Neuronal stem cell (in vitro differentiated cells): ENCODE measurements at regions not wholly inside any gene's neighbourhood (a gene's known extent, or its start where the extent isn't known, plus 50 kb on each side); places are given as distances from the start of the nearest gene placed in this dataset.

Experiments
- DNase-seq: peaks from one replicate; pipeline ENCODE4 v3.0.0-alpha.2; 2013; ENCODE audit warnings: low spot score
- H2AFZ ChIP-seq: one replicate; pipeline ENCODE4 v1.6.1; 2013; ENCODE audit warnings: mild to moderate bottlenecking, low read length, inconsistent platforms
- H2AK5ac ChIP-seq: 2 replicates; pipeline ENCODE4 v1.6.1; 2013; ENCODE audit warnings: low read depth, mild to moderate bottlenecking, inconsistent platforms, low read length, moderate library complexity, mixed read lengths
- H2BK120ac ChIP-seq: 2 replicates; pipeline ENCODE4 v1.6.1; 2013; ENCODE audit warnings: low read depth, mild to moderate bottlenecking, inconsistent platforms, low read length, moderate library complexity, mixed read lengths
- H2BK12ac ChIP-seq: one replicate; pipeline ENCODE4 v1.6.1; 2013; ENCODE audit warnings: low read length, inconsistent platforms
- H2BK15ac ChIP-seq: 2 replicates; pipeline ENCODE4 v1.6.1; 2013; ENCODE audit warnings: mild to moderate bottlenecking, low read length, inconsistent platforms, mixed read lengths
- H2BK5ac ChIP-seq: one replicate; pipeline ENCODE4 v1.6.1; 2013; ENCODE audit warnings: inconsistent platforms, mild to moderate bottlenecking, low read length, moderate library complexity
- H3K14ac ChIP-seq: one replicate; pipeline ENCODE4 v1.6.1; 2013; ENCODE audit warnings: low read length, inconsistent platforms
- H3K18ac ChIP-seq: 2 replicates; pipeline ENCODE4 v1.6.1; 2013; ENCODE audit warnings: low read length, inconsistent platforms
- H3K23ac ChIP-seq: 2 replicates; pipeline ENCODE4 v1.6.1; 2013; ENCODE audit warnings: low read depth, mild to moderate bottlenecking, mixed read lengths, low read length, inconsistent platforms; ENCODE audit not compliant: poor library complexity
- H3K27ac ChIP-seq: replicated peaks from 3 replicates; pipeline ENCODE4 v1.5.1; 2013; ENCODE audit warnings: low read length, inconsistent platforms
- H3K27me3 ChIP-seq, 3 experiments: 2 replicates each; pipeline ENCODE4 v1.6.1; 2013; ENCODE audit warnings: low read length in 3 of 3, mild to moderate bottlenecking in 2 of 3, inconsistent platforms in 1 of 3, low read depth in 1 of 3, mixed read lengths in 1 of 3, moderate library complexity in 1 of 3; ENCODE audit not compliant: control insufficient read depth in 3 of 3, insufficient read depth in 3 of 3
- H3K36me3 ChIP-seq, 2 donors: replicated peaks in 1 of 2; 2 replicates each; pipeline ENCODE4 v1.6.1; 2013; ENCODE audit warnings: low read length in 2 of 2; ENCODE audit not compliant: control insufficient read depth in 2 of 2, insufficient read depth in 2 of 2
- H3K4ac ChIP-seq: 2 replicates; pipeline ENCODE4 v1.6.1; 2013; ENCODE audit warnings: inconsistent platforms, mild to moderate bottlenecking, low read length, moderate library complexity
- H3K4me1 ChIP-seq, 2 donors: 1 replicate in 1 of 2; 2 replicates in 1 of 2; pipeline ENCODE4 v1.6.1; 2013; ENCODE audit warnings: low read length in 2 of 2, low read depth in 1 of 2; ENCODE audit not compliant: control insufficient read depth in 2 of 2, insufficient read depth in 1 of 2
- H3K4me2 ChIP-seq: one replicate; pipeline ENCODE4 v1.6.1; 2013; ENCODE audit warnings: mild to moderate bottlenecking, low read length, inconsistent platforms; ENCODE audit not compliant: insufficient read depth, poor library complexity, severe bottlenecking
- H3K4me3 ChIP-seq, 2 donors: 2 replicates each; pipeline ENCODE4 v1.5.1; 2013; ENCODE audit warnings: low read length in 2 of 2, mild to moderate bottlenecking in 2 of 2, inconsistent platforms in 1 of 2, moderate library complexity in 1 of 2
- H3K79me1 ChIP-seq: one replicate; pipeline ENCODE4 v1.6.1; 2013; ENCODE audit warnings: low read depth, mild to moderate bottlenecking, inconsistent platforms, low read length, moderate library complexity
- H3K9ac ChIP-seq: one replicate; pipeline ENCODE4 v1.6.1; 2013; ENCODE audit warnings: mild to moderate bottlenecking, low read depth, low read length, inconsistent platforms; ENCODE audit not compliant: poor library complexity
- H3K9me3 ChIP-seq, 2 donors: replicated peaks in 1 of 2; 2 replicates each; pipeline versions ENCODE3 to v1.6.1; 2013; ENCODE audit warnings: low read length in 2 of 2, mild to moderate bottlenecking in 2 of 2, inconsistent platforms in 1 of 2, low read depth in 1 of 2, mixed read lengths in 1 of 2, moderate library complexity in 1 of 2; ENCODE audit not compliant: control insufficient read depth in 2 of 2, insufficient read depth in 1 of 2
- H4K8ac ChIP-seq: one replicate; pipeline ENCODE4 v1.6.1; 2013; ENCODE audit warnings: low read depth, mild to moderate bottlenecking, inconsistent platforms, low read length, moderate library complexity
- H4K91ac ChIP-seq: one replicate; pipeline ENCODE4 v1.6.1; 2013; ENCODE audit warnings: low read length, low read depth, mild to moderate bottlenecking, inconsistent platforms; ENCODE audit not compliant: poor library complexity
- WGBS, 2 donors: extraction: QIAGEN DNeasy Blood & Tissue Kit; methylation state at CpG; one replicate each; pipeline ENCODE4 v1.1.7; 2013; ENCODE audit warnings: missing lambda C conversion rate in 2 of 2, mixed read lengths in 1 of 2; ENCODE audit not compliant: insufficient read length in 2 of 2, insufficient replicate concordance in 1 of 2; ENCODE audit errors: extremely low coverage in 2 of 2; 5-methylcytosine and 5-hydroxymethylcytosine counted together

- Histone ChIP-seq H2AK5ac (no peak overlapping the region), H2AFZ (no peak overlapping the region), H3K14ac (no peak overlapping the region), H3K4me3 (no peak overlapping the region), H3K18ac (no peak overlapping the region), H4K91ac (no peak overlapping the region), H3K4me2 (no peak overlapping the region), H2BK5ac (no peak overlapping the region), H3K4ac (no peak overlapping the region), H3K9ac (no peak overlapping the region), H3K79me1 (no peaks in the 10 kb centered on the region), H3K27ac (no peak overlapping the region), H3K27me3 (no peaks in the 10 kb centered on the region), H3K36me3 (no peaks in the 10 kb centered on the region), H3K4me1 (no peaks in the 10 kb centered on the region), H3K9me3 (no peaks in the 10 kb centered on the region), H2BK120ac (no peak overlapping the region), H2BK12ac (no peak overlapping the region), H4K8ac (no peak overlapping the region), H3K23ac (no peak overlapping the region), H2BK15ac (no peak overlapping the region)
- no peak for DNase-seq
- no CpG with 5 or more reads among the region's 3 CpGs for WGBS, 2 donors
Observed at GRCh38 chr12:70028918-70029317, 203.9 kb downstream of the MYRFL start.

DNA sequence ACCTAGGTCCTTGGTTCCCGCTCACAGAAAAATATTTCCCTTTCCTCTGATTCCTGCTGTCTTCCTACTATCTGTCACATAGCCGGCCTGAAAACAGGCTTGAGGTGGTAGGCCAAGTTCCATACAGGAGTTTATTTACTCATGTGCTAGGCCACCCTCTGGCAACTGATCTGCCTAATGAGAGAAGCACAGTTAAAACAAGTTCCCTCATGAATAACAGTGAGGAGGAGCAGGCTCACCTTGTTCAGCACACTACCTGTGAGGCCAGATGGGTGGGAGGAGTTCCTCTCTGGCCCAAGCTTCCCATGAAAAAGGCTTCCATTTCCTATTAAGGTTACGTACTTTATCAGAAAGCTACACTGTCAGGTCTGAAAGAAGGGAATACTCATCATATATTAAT, 206.0 kb downstream of the MYRFL start:
- WGBS, 2 donors = no CpG with 5 or more reads among the region's 3 CpGs
- no peak overlapping the region for H2BK120ac ChIP-seq
- H2AFZ ChIP-seq = no peak overlapping the region
- H2BK15ac ChIP-seq = no peak overlapping the region
- H3K36me3 ChIP-seq = no peaks in the 10 kb centered on the region
- no peak overlapping the region for H3K4me3 ChIP-seq
- DNase-seq = no peak
- no peak overlapping the region for H3K9ac ChIP-seq
- H3K23ac ChIP-seq = no peak overlapping the region
- no peak overlapping the region for H3K4me2 ChIP-seq
- H2BK12ac ChIP-seq = no peak overlapping the region
- H3K4me1 ChIP-seq = no peaks in the 10 kb centered on the region
- H3K79me1 ChIP-seq = no peaks in the 10 kb centered on the region
- H3K27ac ChIP-seq = no peak overlapping the region
- no peaks in the 10 kb centered on the region for H3K9me3 ChIP-seq
- H3K4ac ChIP-seq = no peak overlapping the region
- H4K8ac ChIP-seq = no peak overlapping the region
- H3K14ac ChIP-seq = no peak overlapping the region
- no peak overlapping the region for H2AK5ac ChIP-seq
- no peak overlapping the region for H3K18ac ChIP-seq
- H4K91ac ChIP-seq = no peak overlapping the region
- no peaks in the 10 kb centered on the region for H3K27me3 ChIP-seq
- H2BK5ac ChIP-seq = no peak overlapping the region

DNA sequence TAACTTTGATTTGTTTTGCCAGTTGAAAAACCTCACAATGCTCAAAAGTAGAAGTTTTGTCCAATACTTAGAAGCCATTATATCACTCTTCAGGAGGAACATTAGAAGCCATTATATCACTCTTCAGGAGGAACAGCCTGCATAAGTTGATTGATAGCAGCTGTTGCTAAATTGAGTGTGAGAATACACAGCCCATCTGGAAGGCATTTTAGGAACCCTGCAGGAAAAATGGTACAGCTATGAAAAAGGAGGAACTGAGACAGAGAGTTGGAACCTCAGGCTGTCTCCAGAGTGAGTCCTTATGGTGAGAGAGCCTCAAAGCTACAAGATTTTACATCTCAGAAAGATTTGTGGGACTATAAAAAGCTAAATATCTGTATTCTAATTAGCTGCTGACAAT, 207.0 kb downstream of the MYRFL start:
- Histone ChIP-seq H3K18ac (no peak overlapping the region), H2BK5ac (no peak overlapping the region), H3K4me2 (no peak overlapping the region), H2BK12ac (no peak overlapping the region), H3K9me3 (no peaks in the 10 kb centered on the region), H3K79me1 (no peaks in the 10 kb centered on the region), H2BK15ac (no peak overlapping the region), H4K91ac (no peak overlapping the region), H3K23ac (no peak overlapping the region), H2AK5ac (no peak overlapping the region), H3K9ac (no peak overlapping the region), H3K27ac (no peak overlapping the region), H3K27me3 (no peaks in the 10 kb centered on the region), H2BK120ac (no peak overlapping the region), H3K36me3 (no peaks in the 10 kb centered on the region), H3K4me1 (no peaks in the 10 kb centered on the region), H3K4ac (no peak overlapping the region), H2AFZ (no peak overlapping the region), H4K8ac (no peak overlapping the region), H3K14ac (no peak overlapping the region), H3K4me3 (no peak overlapping the region)
- no peak for DNase-seq

GRCh38 chr12:70033310-70033709, 208.3 kb downstream of the MYRFL start:
- H3K79me1 ChIP-seq = no peaks in the 10 kb centered on the region
- no peak overlapping the region for H3K27ac ChIP-seq
- no peak for DNase-seq
- no peaks in the 10 kb centered on the region for H3K4me1 ChIP-seq
- H3K9me3 ChIP-seq = no peaks in the 10 kb centered on the region
- no peak overlapping the region for H3K18ac ChIP-seq
- H3K36me3 ChIP-seq = no peaks in the 10 kb centered on the region
- no peak overlapping the region for H3K4me2 ChIP-seq
- H2BK12ac ChIP-seq = no peak overlapping the region
- H2BK120ac ChIP-seq = no peak overlapping the region
- H3K27me3 ChIP-seq = no peaks in the 10 kb centered on the region
- H3K4ac ChIP-seq = no peak overlapping the region
- H4K91ac ChIP-seq = no peak overlapping the region
- no peak overlapping the region for H2BK15ac ChIP-seq
- H3K4me3 ChIP-seq = no peak overlapping the region
- no peak overlapping the region for H3K23ac ChIP-seq
- H2AFZ ChIP-seq = peak overlapping the region; percentile 24
- no peak overlapping the region for H2AK5ac ChIP-seq
- no peak overlapping the region for H3K14ac ChIP-seq
- no CpG with 5 or more reads among the region's 3 CpGs for WGBS, 2 donors
- H4K8ac ChIP-seq = no peak overlapping the region
- no peak overlapping the region for H3K9ac ChIP-seq
- H2BK5ac ChIP-seq = no peak overlapping the region
